Heart left ventricle (tissue), 13 donors: ENCODE measurements at regions not wholly inside any gene's neighbourhood (a gene's known extent, or its start where the extent isn't known, plus 50 kb on each side); places are given as distances from the start of the nearest gene placed in this dataset.

Source experiments
- CTCF ChIP-seq, 12 donors: fragments of 200-600 bp; sonication (generic) in 4 of 12; IDR thresholded peaks; one replicate each; pipeline versions ENCODE4 v1.5.0 to v1.8.0; 2018 to 2022; ENCODE audit warnings: antibody characterized with exemption in 12 of 12, mild to moderate bottlenecking in 5 of 12
- POLR2A ChIP-seq, 2 donors: fragments of 450-650 bp; IDR thresholded peaks; one replicate each; pipeline ENCODE4 v1.6.1; 2017; ENCODE audit warnings: antibody characterized with exemption in 2 of 2, mild to moderate bottlenecking in 2 of 2, moderate library complexity in 2 of 2
- donor health status: ischemic (EF 13 %, LVEDD 7.1; RV severe dilation, severe dysfunction).
- donor health status: DM: no; HTN: yes; CAD: no.
- donor health status: DM: no; HTN: no; CAD: no.
- donor health status: ischemic (EF 25% LVEDD 6.9; RV normal size, moderate dysfunction).
- donor health status: ischemic (EF 25% LVEDD 5.7; RV mildly dilated, moderate dysfunction).
- donor health status: ischemic (EF 35%, LVEDD 5.7; RV mildly dilated, moderate dysfunction).
- donor health status: nonischemic (EF 11% LVEDD 7.7; RV severe dilation, severe dysfunction).
- donor health status: DM: yes; HTN: yes; CAD: no.
- donor health status: PGD.
- donor health status: ischemic (EF 29% LVEDD 5.4; RV normal size, mild dysfunction).
- donor health status: nonischemic (EF 23%, LVEDD 6.1; RV moderate dilation, normal function).

- TF ChIP-seq CTCF (IDR thresholded peaks at IDR 0.05) (no peak), POLR2A (IDR thresholded peaks at IDR 0.05) (no peak)
Measured at GRCh38 chr3:135834465-135834864, 131.1 kb upstream of the PPP2R3A start.
